K562 (cell line): ENCODE measurements at regions not wholly inside any gene's neighbourhood (a gene's known extent, or its start where the extent isn't known, plus 50 kb on each side); places are given as distances from the start of the nearest gene placed in this dataset.

Experiments
- ETV6 ChIP-seq, 3 experiments: fragments of 150-350 bp in 1 of 3; sonication (generic) in 1 of 3; formaldehyde crosslinking in 1 of 3; IDR thresholded peaks; 2 replicates each; pipeline versions ENCODE4 v1.6.1 to v1.8.0; 2014 to 2022; ENCODE audit warnings: borderline replicate concordance in 2 of 3, low read depth in 2 of 3, antibody characterized with exemption in 1 of 3, low read length in 1 of 3, mild to moderate bottlenecking in 1 of 3, missing genetic modification reagents in 1 of 3
- NR3C1 ChIP-seq: sonication (generic); formaldehyde crosslinking; IDR thresholded peaks from 2 replicates; pipeline ENCODE4 v1.8.1; 2022; ENCODE audit warnings: missing genetic modification reagents
- SMAD4 ChIP-seq: fragments of 250-450 bp; sonication (Bioruptor Pico); conservative IDR thresholded peaks from 2 replicates; pipeline ENCODE4 v1.8.0; 2021; ENCODE audit warnings: inconsistent platforms, mild to moderate bottlenecking, moderate library complexity
- SMARCC2 ChIP-seq: fragments of 450-650 bp; IDR thresholded peaks from 2 replicates; pipeline ENCODE4 v1.6.1; 2017; ENCODE audit warnings: antibody characterized with exemption, moderate library complexity, mild to moderate bottlenecking, low read depth
- SREBF1 ChIP-seq: fragments of 150-350 bp; IDR thresholded peaks from 2 replicates; pipeline ENCODE4 v1.6.1; 2014; ENCODE audit warnings: antibody characterized with exemption, low read depth, low read length, borderline replicate concordance
- ZBTB7A ChIP-seq: IDR thresholded peaks from 2 replicates; pipeline ENCODE4 v1.6.1; 2011; ENCODE audit warnings: low read depth, mild to moderate bottlenecking, low read length, moderate library complexity, borderline replicate concordance; ENCODE audit not compliant: control insufficient read depth
- ZNF431 ChIP-seq: sonication (generic); formaldehyde crosslinking; IDR thresholded peaks from 2 replicates; pipeline ENCODE4 v1.8.0; 2022; ENCODE audit warnings: mild to moderate bottlenecking, missing genetic modification reagents
- ZNF609 ChIP-seq: sonication (generic); formaldehyde crosslinking; IDR thresholded peaks from 2 replicates; pipeline ENCODE4 v1.8.1; 2023; ENCODE audit warnings: missing genetic modification reagents, mild to moderate bottlenecking, borderline replicate concordance
- TF ChIP-seq, protein P1 (sequence below), 3 experiments: IDR thresholded peaks in 2 of 3; conservative IDR thresholded peaks in 1 of 3; 2 replicates each; pipeline ENCODE4 v1.5.1; 2011 to 2012; ENCODE audit warnings: low read length in 3 of 3, mild to moderate bottlenecking in 3 of 3, control low read depth in 2 of 3, improper control_type of control experiment in 1 of 3, inconsistent platforms in 1 of 3, low read depth in 1 of 3, mixed read lengths in 1 of 3, moderate library complexity in 1 of 3; ENCODE audit not compliant: insufficient read depth in 2 of 3

DNA sequence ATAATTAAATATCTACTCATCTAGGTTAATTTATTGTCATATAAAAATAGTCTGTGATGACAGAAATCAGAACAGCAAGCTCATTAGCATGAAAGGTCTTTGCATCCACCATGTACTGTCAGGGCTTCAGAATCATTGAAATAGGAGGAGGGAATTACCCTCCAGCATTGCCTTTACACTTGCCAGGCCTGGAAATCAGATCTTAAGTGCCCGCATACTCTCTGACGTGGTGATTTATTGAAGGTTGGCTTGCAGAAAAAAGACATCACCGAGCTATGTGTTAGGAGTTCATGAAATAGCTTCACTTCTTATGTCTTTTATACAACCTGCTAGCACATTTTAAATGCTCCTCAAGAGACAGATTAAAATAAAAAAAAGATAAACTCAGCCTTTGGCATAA lies 661.7 kb upstream of the SLITRK1 start:
- TF ChIP-seq SMAD4 (no peak), ZNF609 (CRISPR knock-in tag) (no peak), NR3C1 (CRISPR knock-in tag) (no peak), ETV6 (IDR thresholded peaks at IDR 0.05; ENCODE audit: borderline replicate concordance in 1 of 2, low read depth in 2 of 2, low read length in 1 of 2) (no peak), ETV6 (CRISPR knock-in tag; IDR thresholded peaks at IDR 0.05; ENCODE audit: borderline replicate concordance) (no peak), SREBF1 (no peak), ZNF431 (CRISPR knock-in tag) (no peak), ZBTB7A (no peak), SMARCC2 (no peak)
- TF ChIP-seq, protein P1, sequence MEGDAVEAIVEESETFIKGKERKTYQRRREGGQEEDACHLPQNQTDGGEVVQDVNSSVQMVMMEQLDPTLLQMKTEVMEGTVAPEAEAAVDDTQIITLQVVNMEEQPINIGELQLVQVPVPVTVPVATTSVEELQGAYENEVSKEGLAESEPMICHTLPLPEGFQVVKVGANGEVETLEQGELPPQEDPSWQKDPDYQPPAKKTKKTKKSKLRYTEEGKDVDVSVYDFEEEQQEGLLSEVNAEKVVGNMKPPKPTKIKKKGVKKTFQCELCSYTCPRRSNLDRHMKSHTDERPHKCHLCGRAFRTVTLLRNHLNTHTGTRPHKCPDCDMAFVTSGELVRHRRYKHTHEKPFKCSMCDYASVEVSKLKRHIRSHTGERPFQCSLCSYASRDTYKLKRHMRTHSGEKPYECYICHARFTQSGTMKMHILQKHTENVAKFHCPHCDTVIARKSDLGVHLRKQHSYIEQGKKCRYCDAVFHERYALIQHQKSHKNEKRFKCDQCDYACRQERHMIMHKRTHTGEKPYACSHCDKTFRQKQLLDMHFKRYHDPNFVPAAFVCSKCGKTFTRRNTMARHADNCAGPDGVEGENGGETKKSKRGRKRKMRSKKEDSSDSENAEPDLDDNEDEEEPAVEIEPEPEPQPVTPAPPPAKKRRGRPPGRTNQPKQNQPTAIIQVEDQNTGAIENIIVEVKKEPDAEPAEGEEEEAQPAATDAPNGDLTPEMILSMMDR (IDR thresholded peaks at IDR 0.05 in 2 of 3, conservative IDR thresholded peaks at IDR 0.05 in 1 of 3; ENCODE audit: insufficient read depth in 2 of 3, low read depth in 1 of 3, low read length in 3 of 3) = no peak
